GM21723 (cell line): ENCODE measurements at regions not wholly inside any gene's neighbourhood (a gene's known extent, or its start where the extent isn't known, plus 50 kb on each side); places are given as distances from the start of the nearest gene placed in this dataset.

ENCODE experiments used
- ATAC-seq: cut with Tn5 transposase; IDR thresholded peaks from one replicate; pipeline ENCODE4 v1.9.1; 2021; ENCODE audit warnings: mild to moderate bottlenecking, moderate library complexity; ENCODE audit not compliant: unreplicated experiment

DNA sequence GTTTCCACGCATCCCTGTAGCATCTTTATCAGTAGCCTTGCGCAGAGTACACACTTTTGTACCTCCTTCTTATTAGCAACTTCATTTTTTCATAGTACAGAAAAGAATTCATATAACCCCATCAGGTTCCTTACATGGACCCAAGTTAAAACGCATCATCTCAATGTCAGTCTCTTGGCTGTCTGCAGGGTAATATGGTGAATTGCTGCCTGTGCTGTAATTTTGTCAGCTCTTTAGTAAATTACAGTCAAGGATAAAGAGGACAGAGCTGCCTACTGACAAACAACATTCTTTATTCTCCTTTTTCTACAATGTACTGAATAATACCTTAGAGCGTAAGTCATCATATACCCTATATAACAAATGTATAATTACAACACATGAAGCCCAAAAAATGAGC lies 222.5 kb downstream of the MRPL39 start:
- ATAC-seq = no peak

GRCh38 chr21:25383545-25383944 lies 223.7 kb downstream of the MRPL39 start:
- ATAC-seq = no peak

GRCh38 chr21:25381936-25382452 lies 225.3 kb downstream of the MRPL39 start:
- ATAC-seq = no peak

DNA sequence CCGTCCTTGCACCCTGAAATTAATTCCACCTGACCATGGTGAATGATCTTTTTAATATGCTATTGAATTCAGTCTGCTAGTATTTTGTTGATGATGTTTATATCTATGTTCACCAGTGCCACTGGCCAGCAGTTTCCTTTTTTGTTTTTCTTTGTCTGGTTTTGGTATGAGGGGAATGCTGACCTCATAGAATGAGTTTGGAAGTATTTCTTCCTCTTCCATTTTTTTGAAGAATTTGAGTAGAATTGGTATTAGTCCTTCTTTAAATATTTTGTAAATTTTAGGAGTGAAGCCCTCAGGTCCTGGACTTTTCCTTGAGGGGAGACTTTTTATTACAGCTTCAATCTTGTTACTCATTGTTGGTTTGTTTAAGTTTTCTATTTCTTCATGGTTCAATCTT lies 231.6 kb downstream of the MRPL39 start:
- ATAC-seq = no peak

GRCh38 chr21:25373126-25374082 lies 233.9 kb downstream of the MRPL39 start:
- no peak for ATAC-seq

- no peak for ATAC-seq
Measured at GRCh38 chr21:25371841-25372425, 235.3 kb downstream of the MRPL39 start.

GRCh38 chr21:25370311-25370744 lies 237.0 kb downstream of the MRPL39 start:
- ATAC-seq = no peak

DNA sequence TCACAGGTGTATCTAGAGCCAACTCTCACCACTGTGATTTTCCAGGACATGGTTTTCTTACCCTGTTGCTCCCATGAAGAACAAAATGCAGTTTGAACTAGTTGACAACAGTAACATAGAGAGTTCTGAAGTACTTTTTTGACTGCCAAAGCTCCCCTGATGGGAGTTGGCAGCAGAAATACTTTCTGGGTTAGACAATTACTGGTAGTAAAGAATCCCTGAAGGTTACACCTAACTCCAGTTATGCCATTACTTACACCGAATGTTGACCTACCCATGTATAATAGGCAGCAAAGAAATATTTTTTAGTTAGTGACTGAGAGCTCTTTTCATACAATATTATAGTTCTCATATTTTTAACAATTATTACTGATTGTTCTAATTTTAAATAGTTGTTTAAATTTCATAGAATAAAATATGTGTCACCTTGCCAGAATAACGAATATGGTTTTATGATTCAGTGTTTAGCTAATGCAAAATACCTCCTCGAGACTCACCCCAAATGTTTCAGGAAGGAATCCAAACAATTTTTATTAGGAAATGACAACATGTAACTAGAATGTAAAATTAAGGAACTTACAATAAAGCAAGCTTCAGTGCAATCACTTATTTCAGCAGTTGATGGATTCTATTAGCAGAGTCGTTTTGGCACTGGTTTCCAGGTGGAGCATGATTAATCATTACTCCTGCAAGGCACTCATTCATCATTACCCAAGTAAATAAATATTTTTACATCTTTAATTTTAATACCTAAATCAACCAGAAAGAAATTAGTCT lies 237.6 kb downstream of the MRPL39 start:
- no peak for ATAC-seq

GRCh38 chr21:25368531-25368930 lies 238.8 kb downstream of the MRPL39 start:
- no peak for ATAC-seq

DNA sequence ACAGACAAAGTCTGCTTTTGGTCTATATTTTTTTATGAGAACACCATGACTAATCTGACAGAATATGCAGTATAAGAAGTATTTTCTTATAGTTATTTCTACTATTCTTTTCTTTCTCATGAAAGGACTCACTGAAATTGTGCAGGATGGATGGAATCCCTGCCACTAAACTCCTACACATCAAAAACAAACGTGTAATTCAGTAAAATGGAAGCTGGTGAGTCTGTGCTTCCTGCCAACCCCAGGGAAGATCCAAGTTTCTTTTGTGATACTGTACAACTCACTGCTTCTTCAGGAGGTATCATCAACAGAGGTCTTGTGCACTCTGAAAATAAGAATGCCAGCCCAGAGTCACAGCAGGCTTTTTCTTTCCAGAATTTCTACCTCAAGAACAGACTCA lies 241.2 kb downstream of the MRPL39 start:
- ATAC-seq = no peak

GRCh38 chr21:25362375-25363267 lies 244.7 kb downstream of the MRPL39 start:
- no peak for ATAC-seq

DNA sequence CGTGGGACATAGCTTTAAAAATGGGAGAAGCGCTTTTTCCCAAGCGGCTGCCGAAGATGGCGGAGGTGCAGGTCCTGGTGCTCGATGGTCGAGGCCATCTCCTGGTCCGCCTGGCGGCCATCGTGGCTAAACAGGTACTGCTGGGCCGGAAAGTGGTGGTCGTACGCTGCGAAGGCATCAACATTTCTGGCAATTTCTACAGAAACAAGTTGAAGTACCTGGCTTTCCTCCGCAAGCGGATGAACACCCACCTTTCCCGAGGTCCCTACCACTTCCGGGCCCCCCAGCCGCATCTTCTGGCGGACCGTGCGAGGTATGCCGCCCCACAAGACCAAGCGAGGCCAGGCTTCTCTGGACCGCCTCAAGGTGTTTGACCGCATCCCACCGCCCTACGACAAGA lies 245.5 kb downstream of the MRPL39 start:
- no peak for ATAC-seq

- no peak for ATAC-seq
Measured at GRCh38 chr21:25361097-25361496, 246.2 kb downstream of the MRPL39 start.

DNA sequence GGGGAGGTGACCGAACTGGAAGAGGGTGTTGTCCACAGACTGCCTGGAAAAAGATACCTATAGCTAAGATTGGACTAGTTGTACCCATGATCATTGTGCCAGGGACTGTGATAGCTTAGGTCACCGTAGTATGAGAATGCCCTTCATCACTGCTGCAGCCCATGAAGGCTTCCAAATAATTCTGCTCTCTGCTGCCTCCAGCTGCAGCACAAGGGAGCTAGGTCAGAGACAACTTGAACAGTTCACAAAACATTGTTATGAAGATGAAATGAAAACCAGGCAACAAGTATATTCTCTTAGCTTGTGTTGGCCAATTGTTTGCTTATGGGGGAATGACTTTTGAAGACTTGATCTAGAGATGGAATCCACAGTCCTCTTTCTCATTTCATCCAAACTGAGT lies 246.7 kb downstream of the MRPL39 start:
- peak; percentile 53 for ATAC-seq

- ATAC-seq = no peak
Measured at GRCh38 chr21:25359724-25360123, 247.6 kb downstream of the MRPL39 start.

- ATAC-seq = no peak
Measured at GRCh38 chr21:25350056-25350455, 257.2 kb downstream of the MRPL39 start.

DNA sequence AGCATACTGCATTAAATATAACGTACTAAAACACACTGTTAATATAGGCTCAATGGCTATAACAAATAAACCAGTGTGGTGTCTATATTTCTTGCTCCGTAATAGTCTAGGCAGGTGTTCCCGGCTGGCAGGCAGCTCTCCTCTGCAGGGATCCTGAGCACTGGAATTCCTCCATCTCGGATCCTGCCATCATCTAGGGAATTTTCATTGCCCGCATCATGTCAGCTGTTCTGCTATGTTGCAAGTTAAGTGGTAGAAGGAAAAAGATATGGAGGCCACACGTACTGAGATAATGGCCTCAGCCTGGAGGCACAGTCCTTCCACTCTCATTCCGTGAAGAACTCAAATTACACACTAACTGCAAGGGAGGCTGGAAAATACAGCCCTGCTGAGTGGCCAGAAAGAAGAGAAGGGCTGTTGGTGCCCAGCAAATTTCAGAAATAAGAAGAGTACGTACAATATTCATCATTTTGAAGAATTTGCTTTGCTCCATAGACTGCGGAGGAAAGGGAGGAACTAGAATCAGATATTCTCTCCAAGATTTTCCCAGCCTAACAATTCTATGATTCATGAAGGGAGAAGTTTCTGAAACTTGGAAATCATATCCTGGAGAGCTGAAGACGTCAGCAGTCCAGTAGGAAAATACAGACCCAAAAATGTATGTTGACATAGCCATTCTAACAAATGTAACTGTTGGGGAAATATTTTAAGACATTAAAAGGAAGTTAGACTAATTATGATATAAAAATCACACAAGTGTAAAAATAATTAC lies 263.3 kb downstream of the MRPL39 start:
- no peak for ATAC-seq

- ATAC-seq = no peak
Measured at GRCh38 chr21:25342816-25343215, 264.5 kb downstream of the MRPL39 start.

DNA sequence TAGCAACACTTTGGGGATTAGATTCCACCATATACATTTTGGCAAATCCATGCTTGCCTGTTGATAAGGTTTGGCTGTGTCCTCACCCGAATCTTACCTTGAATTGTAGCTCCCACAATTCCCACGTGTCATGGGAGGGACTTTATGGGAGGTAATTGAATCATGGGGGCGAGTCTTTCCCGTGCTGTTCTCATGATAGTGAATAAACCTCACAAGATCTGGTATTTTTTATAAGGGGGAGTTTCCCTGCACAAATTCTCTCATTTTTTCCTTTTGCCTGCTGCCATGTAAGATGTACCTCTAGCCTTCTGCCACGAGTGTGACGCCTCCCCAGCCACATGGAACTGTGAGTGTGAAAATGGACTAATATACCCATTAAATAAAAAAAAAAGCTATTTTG lies 265.3 kb downstream of the MRPL39 start:
- no peak for ATAC-seq

GRCh38 chr21:25338415-25338814 lies 268.9 kb downstream of the MRPL39 start:
- no peak for ATAC-seq
